ENCODE measurements at regions not wholly inside any gene's neighbourhood (a gene's known extent, or its start where the extent isn't known, plus 50 kb on each side); places are given as distances from the start of the nearest gene placed in this dataset.

DNA sequence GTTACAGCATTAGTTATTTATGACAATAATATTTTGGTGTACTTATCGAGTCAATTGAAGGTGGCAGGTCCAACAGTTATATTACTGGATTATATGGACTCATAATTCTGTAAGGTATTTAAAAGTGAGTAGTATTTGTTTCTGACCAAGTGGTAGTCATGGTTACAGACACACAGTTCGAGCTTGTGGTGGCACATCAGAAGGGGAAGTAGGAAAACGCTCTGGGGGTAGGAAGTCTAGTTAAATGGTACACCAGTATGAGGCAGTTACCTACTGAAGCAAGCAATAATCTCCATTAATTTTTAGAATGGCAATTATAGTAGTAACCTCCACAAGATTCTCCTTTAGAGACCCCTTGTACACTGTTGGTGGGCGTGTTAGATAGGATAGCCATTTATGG lies 541.2 kb downstream of the ETV1 start:
- TF ChIP-seq CTCF (conservative IDR thresholded peaks at IDR 0.05; ENCODE audit: low read length) (no peak), EZH2phosphoT487 (IDR thresholded peaks at IDR 0.05; ENCODE audit: borderline replicate concordance, low read depth, low read length) (no peak)

Measured in OCI-LY7 (cell line).